Adrenal gland (tissue), 5 donors: ENCODE measurements at regions not wholly inside any gene's neighbourhood (a gene's known extent, or its start where the extent isn't known, plus 50 kb on each side); places are given as distances from the start of the nearest gene placed in this dataset.

Experiments
- POLR2A ChIP-seq, 2 donors: fragments of 450-650 bp; IDR thresholded peaks; one replicate each; pipeline ENCODE4 v1.6.1; 2017; ENCODE audit warnings: antibody characterized with exemption in 2 of 2, mild to moderate bottlenecking in 2 of 2, moderate library complexity in 1 of 2
- TF ChIP-seq, protein P1 (sequence below), 6 experiments: fragments of 450-650 bp in 4 of 6; fragments of 200-600 bp in 2 of 6; sonication (generic) in 1 of 6; IDR thresholded peaks; 1 replicate in 5 of 6; 2 replicates in 1 of 6; pipeline versions ENCODE4 v1.5.1 to v1.8.0; 2016 to 2021; ENCODE audit warnings: antibody characterized with exemption in 6 of 6, mild to moderate bottlenecking in 2 of 6, moderate library complexity in 1 of 6
- donor health status: DM: no; HTN: no; CAD: no.

- TF ChIP-seq, protein P1, sequence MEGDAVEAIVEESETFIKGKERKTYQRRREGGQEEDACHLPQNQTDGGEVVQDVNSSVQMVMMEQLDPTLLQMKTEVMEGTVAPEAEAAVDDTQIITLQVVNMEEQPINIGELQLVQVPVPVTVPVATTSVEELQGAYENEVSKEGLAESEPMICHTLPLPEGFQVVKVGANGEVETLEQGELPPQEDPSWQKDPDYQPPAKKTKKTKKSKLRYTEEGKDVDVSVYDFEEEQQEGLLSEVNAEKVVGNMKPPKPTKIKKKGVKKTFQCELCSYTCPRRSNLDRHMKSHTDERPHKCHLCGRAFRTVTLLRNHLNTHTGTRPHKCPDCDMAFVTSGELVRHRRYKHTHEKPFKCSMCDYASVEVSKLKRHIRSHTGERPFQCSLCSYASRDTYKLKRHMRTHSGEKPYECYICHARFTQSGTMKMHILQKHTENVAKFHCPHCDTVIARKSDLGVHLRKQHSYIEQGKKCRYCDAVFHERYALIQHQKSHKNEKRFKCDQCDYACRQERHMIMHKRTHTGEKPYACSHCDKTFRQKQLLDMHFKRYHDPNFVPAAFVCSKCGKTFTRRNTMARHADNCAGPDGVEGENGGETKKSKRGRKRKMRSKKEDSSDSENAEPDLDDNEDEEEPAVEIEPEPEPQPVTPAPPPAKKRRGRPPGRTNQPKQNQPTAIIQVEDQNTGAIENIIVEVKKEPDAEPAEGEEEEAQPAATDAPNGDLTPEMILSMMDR (IDR thresholded peaks at IDR 0.05) = no peak
- no peak for TF ChIP-seq POLR2A (IDR thresholded peaks at IDR 0.05)
Measured at GRCh38 chr10:131429141-131429540, 117.6 kb upstream of the TCERG1L start.
